ENCODE measurements at regions not wholly inside any gene's neighbourhood (a gene's known extent, or its start where the extent isn't known, plus 50 kb on each side); places are given as distances from the start of the nearest gene placed in this dataset.

- H3K4me3 ChIP-seq (ENCODE audit: low read depth, poor library complexity, severe bottlenecking): no peak overlapping the region
- DNase-seq (ENCODE audit: low spot score in 2 of 2): no peak
- intact Hi-C loops (cut with DNase I; ENCODE audit: low total_unique reads): no loop called here
- TF ChIP-seq, protein P1, sequence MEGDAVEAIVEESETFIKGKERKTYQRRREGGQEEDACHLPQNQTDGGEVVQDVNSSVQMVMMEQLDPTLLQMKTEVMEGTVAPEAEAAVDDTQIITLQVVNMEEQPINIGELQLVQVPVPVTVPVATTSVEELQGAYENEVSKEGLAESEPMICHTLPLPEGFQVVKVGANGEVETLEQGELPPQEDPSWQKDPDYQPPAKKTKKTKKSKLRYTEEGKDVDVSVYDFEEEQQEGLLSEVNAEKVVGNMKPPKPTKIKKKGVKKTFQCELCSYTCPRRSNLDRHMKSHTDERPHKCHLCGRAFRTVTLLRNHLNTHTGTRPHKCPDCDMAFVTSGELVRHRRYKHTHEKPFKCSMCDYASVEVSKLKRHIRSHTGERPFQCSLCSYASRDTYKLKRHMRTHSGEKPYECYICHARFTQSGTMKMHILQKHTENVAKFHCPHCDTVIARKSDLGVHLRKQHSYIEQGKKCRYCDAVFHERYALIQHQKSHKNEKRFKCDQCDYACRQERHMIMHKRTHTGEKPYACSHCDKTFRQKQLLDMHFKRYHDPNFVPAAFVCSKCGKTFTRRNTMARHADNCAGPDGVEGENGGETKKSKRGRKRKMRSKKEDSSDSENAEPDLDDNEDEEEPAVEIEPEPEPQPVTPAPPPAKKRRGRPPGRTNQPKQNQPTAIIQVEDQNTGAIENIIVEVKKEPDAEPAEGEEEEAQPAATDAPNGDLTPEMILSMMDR (IDR thresholded peaks at IDR 0.05): no peak
- no peak for TF ChIP-seq POLR2A (IDR thresholded peaks at IDR 0.05)
Observed at GRCh38 chr2:12296915-12297314, 419.8 kb upstream of the TRIB2 start.

DNA sequence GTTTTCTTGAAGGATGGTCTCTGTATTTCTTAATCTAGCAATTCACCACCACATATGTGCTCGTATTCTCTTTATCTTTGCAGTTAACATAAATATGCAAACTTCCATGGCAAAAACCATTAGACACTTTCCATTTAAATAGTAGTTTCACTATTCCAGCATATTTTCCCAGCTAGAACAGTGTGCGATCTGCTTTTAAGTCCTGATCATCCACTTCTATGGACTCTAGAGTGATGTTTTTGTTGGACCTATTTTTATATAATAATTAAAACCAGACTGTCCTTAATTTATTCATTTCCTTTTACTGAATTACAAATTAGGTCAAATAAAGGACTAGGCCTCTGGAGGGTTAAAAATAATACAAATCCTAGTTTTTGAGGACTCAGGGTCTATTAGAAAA, 418.4 kb upstream of the TRIB2 start:
- TF ChIP-seq, protein P1 (IDR thresholded peaks at IDR 0.05): no peak
- TF ChIP-seq POLR2A (IDR thresholded peaks at IDR 0.05): no peak
- WGBS, 2 donors: 83 to 86% methylated on average over 2 of the region's 2 CpGs
- H3K4me3 ChIP-seq (ENCODE audit: low read depth, poor library complexity, severe bottlenecking): no peak overlapping the region
- DNase-seq (ENCODE audit: low spot score in 2 of 2): no peak
- intact Hi-C loops (cut with DNase I; ENCODE audit: low total_unique reads): no loop called here

DNA sequence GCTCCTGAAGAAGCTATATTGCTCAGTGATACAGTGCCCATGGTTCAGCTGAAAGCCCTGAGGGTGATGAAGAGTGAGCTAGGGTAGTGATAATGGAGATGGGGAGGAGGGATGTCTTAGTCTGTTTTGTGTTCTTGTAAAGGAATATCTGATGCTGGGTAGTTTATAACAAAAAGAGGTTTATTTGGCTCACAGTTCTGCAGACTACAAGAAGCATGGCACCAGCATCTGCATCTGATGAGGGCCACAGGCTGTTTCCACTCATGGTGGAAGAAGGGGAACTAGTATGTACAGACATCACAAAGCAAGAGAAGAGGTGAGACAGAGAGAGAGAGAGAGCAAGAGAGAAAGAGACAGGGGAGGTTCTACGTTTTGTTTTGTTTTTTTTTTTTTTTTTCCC, 417.3 kb upstream of the TRIB2 start:
- 43 to 46% methylated on average over 1 of the region's 1 CpG for WGBS, 2 donors
- DNase-seq (ENCODE audit: low spot score in 2 of 2): no peak
- intact Hi-C loops (cut with DNase I; ENCODE audit: low total_unique reads): no loop called here
- TF ChIP-seq POLR2A (IDR thresholded peaks at IDR 0.05): no peak
- TF ChIP-seq, protein P1 (IDR thresholded peaks at IDR 0.05): no peak
- H3K4me3 ChIP-seq (ENCODE audit: low read depth, poor library complexity, severe bottlenecking): no peak overlapping the region

- no peak for DNase-seq (ENCODE audit: low spot score in 2 of 2)
- TF ChIP-seq, protein P1 (IDR thresholded peaks at IDR 0.05): no peak
- TF ChIP-seq POLR2A (IDR thresholded peaks at IDR 0.05): no peak
- H3K4me3 ChIP-seq (ENCODE audit: low read depth, poor library complexity, severe bottlenecking): no peak overlapping the region
- 47 to 52% methylated on average over 4 of the region's 4 CpGs for WGBS, 2 donors
- intact Hi-C loops (cut with DNase I; ENCODE audit: low total_unique reads): no loop called here
Observed at GRCh38 chr2:12300019-12300602, 416.6 kb upstream of the TRIB2 start.

DNA sequence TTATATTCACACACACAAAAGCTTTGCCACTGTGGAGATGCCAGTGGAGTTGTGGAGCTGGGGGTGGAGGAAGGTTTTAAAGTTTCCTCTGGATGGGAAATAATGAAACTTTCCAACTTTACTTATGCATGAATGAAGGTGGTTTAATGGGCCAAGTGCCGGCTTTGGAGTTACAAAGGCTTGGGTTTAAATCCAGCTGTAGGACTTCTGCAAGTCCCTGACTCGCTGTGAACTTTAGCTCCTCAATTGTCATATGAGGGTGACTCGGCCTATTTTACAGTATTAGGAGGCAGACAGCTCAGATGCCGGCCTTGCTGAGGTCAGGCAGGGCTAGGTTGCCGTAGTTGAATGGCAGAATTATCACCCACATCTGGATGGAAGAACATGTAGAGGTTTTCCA, 415.8 kb upstream of the TRIB2 start:
- WGBS, 2 donors: 92 to 95% methylated on average over 5 of the region's 5 CpGs
- intact Hi-C loops (cut with DNase I; ENCODE audit: low total_unique reads): no loop called here
- no peak for TF ChIP-seq POLR2A (IDR thresholded peaks at IDR 0.05)
- TF ChIP-seq, protein P1 (IDR thresholded peaks at IDR 0.05): no peak
- no peak for DNase-seq (ENCODE audit: low spot score in 2 of 2)
- H3K4me3 ChIP-seq (ENCODE audit: low read depth, poor library complexity, severe bottlenecking): no peak overlapping the region

- intact Hi-C loops (cut with DNase I; ENCODE audit: low total_unique reads): no loop called here
- 96 to 98% methylated on average over 3 of the region's 3 CpGs for WGBS, 2 donors
- no peak overlapping the region for H3K4me3 ChIP-seq (ENCODE audit: low read depth, poor library complexity, severe bottlenecking)
- TF ChIP-seq, protein P1 (IDR thresholded peaks at IDR 0.05): no peak
- TF ChIP-seq POLR2A (IDR thresholded peaks at IDR 0.05): no peak
- no peak for DNase-seq (ENCODE audit: low spot score in 2 of 2)
Observed at GRCh38 chr2:12302140-12302539, 414.6 kb upstream of the TRIB2 start.
